OCI-M2 (cell line): ENCODE measurements at regions not wholly inside any gene's neighbourhood (a gene's known extent, or its start where the extent isn't known, plus 50 kb on each side); places are given as distances from the start of the nearest gene placed in this dataset.
"Not testable (repeated sequence)": the region's sequence is repeated elsewhere in the genome, so short reads cannot be mapped to it uniquely, and the experiment has no call there.

Source experiments
- DNase-seq: peaks from one replicate; lab custom pipeline; 2025; ENCODE audit not compliant: unreplicated experiment; lab: John Stamatoyannopoulos, UW

- not testable (repeated sequence) for DNase-seq
Measured at GRCh38 chr6:27775138-27775795, 136.9 kb downstream of the OR2B2 start.

GRCh38 chr6:27774264-27774600 lies 138.0 kb downstream of the OR2B2 start:
- DNase-seq, result not testable (repeated sequence)

- DNase-seq, result not testable (repeated sequence)
Measured at GRCh38 chr6:27773542-27774263, 138.5 kb downstream of the OR2B2 start.

GRCh38 chr6:27772261-27773001 lies 139.8 kb downstream of the OR2B2 start:
- no peak for DNase-seq

GRCh38 chr6:27771235-27771634 lies 141.0 kb downstream of the OR2B2 start:
- no peak for DNase-seq

GRCh38 chr6:27770724-27771123 lies 141.5 kb downstream of the OR2B2 start:
- DNase-seq, result no peak

GRCh38 chr6:27768556-27768955 lies 143.6 kb downstream of the OR2B2 start:
- no peak for DNase-seq

- DNase-seq, result no peak
Measured at GRCh38 chr6:27767851-27768250, 144.3 kb downstream of the OR2B2 start.

GRCh38 chr6:27766405-27766804 lies 145.8 kb downstream of the OR2B2 start:
- no peak for DNase-seq

- no peak for DNase-seq
Measured at GRCh38 chr6:27765028-27765590, 147.1 kb downstream of the OR2B2 start.

- DNase-seq, result no peak
Measured at GRCh38 chr6:27761391-27761790, 150.8 kb downstream of the OR2B2 start.

- no peak for DNase-seq
Measured at GRCh38 chr6:27760464-27760863, 151.7 kb downstream of the OR2B2 start.

GRCh38 chr6:27759930-27760329 lies 152.3 kb downstream of the OR2B2 start:
- no peak for DNase-seq

- DNase-seq, result no peak
Measured at GRCh38 chr6:27758491-27758890, 153.7 kb downstream of the OR2B2 start.

- no peak for DNase-seq
Measured at GRCh38 chr6:27757307-27757706, 154.9 kb downstream of the OR2B2 start.

- DNase-seq, result no peak
Measured at GRCh38 chr6:27755768-27756167, 156.4 kb downstream of the OR2B2 start.

- DNase-seq, result no peak
Measured at GRCh38 chr6:27754408-27754782, 157.8 kb downstream of the OR2B2 start.

GRCh38 chr6:27753668-27754407 lies 158.4 kb downstream of the OR2B2 start:
- DNase-seq, result no peak

- peak; percentile 63 for DNase-seq
Measured at GRCh38 chr6:27752038-27752885, 159.9 kb downstream of the OR2B2 start.

GRCh38 chr6:27748661-27749060 lies 163.5 kb downstream of the OR2B2 start:
- DNase-seq, result no peak
